ENCODE measurements at regions not wholly inside any gene's neighbourhood (a gene's known extent, or its start where the extent isn't known, plus 50 kb on each side); places are given as distances from the start of the nearest gene placed in this dataset.

- peak in 1 of 2 donors; percentile 25 for DNase-seq (ENCODE audit: low spot score in 2 of 2)
- H3K4me3 ChIP-seq (ENCODE audit: low read depth, poor library complexity, severe bottlenecking) = no peak overlapping the region
- WGBS, 2 donors = 21 to 49% methylated on average over 2 of the region's 2 CpGs
- TF ChIP-seq POLR2A (IDR thresholded peaks at IDR 0.05) (no peak), CTCF (IDR thresholded peaks at IDR 0.05) (no peak)
- intact Hi-C loops (cut with DNase I; ENCODE audit: low total_unique reads) = no loop called here
These were observed 74.1 kb upstream of the NKD1 start for GRCh38 chr16:50474138-50474537.

- intact Hi-C loops (cut with DNase I; ENCODE audit: low total_unique reads) = no loop called here
- 67 to 68% methylated on average over 6 of the region's 6 CpGs for WGBS, 2 donors
- TF ChIP-seq POLR2A (IDR thresholded peaks at IDR 0.05) = no peak
- TF ChIP-seq CTCF (IDR thresholded peaks at IDR 0.05) = no peak
- peak in 1 of 2 donors; percentile 72 for DNase-seq (ENCODE audit: low spot score in 2 of 2)
- H3K4me3 ChIP-seq (ENCODE audit: low read depth, poor library complexity, severe bottlenecking) = no peak overlapping the region
These were observed 74.7 kb upstream of the NKD1 start for GRCh38 chr16:50473356-50473945.

- TF ChIP-seq POLR2A (IDR thresholded peaks at IDR 0.05) (no peak), CTCF (IDR thresholded peaks at IDR 0.05) (no peak)
- intact Hi-C loops (cut with DNase I; ENCODE audit: low total_unique reads) = no loop called here
- peak in 1 of 2 donors; percentile 31 for DNase-seq (ENCODE audit: low spot score in 2 of 2)
- H3K4me3 ChIP-seq (ENCODE audit: low read depth, poor library complexity, severe bottlenecking) = no peak overlapping the region
- WGBS, 2 donors = 95 to 100% methylated on average over 1 of the region's 1 CpG
These were observed 75.7 kb upstream of the NKD1 start for GRCh38 chr16:50472472-50472871.

- no peak for TF ChIP-seq POLR2A (IDR thresholded peaks at IDR 0.05)
- no peak for TF ChIP-seq CTCF (IDR thresholded peaks at IDR 0.05)
- no peak overlapping the region for H3K4me3 ChIP-seq (ENCODE audit: low read depth, poor library complexity, severe bottlenecking)
- intact Hi-C loops (cut with DNase I; ENCODE audit: low total_unique reads) = no loop called here
- 71 to 82% methylated on average over 3 of the region's 3 CpGs for WGBS, 2 donors
- no peak for DNase-seq (ENCODE audit: low spot score in 2 of 2)
These were observed 77.5 kb upstream of the NKD1 start for GRCh38 chr16:50470687-50471086.

GRCh38 chr16:50469744-50470321 lies 78.4 kb upstream of the NKD1 start:
- 58 to 63% methylated on average over 18 of the region's 18 CpGs for WGBS, 2 donors
- peak in 1 of 2 donors; percentile 78 for DNase-seq (ENCODE audit: low spot score in 2 of 2)
- H3K4me3 ChIP-seq (ENCODE audit: low read depth, poor library complexity, severe bottlenecking) = no peak overlapping the region
- TF ChIP-seq CTCF (IDR thresholded peaks at IDR 0.05) (no peak), POLR2A (IDR thresholded peaks at IDR 0.05) (no peak)
- intact Hi-C loops (cut with DNase I; ENCODE audit: low total_unique reads) = no loop called here
